GM23338 (cell line): ENCODE measurements at regions not wholly inside any gene's neighbourhood (a gene's known extent, or its start where the extent isn't known, plus 50 kb on each side); places are given as distances from the start of the nearest gene placed in this dataset.

Experiments used
- ATAC-seq: fragments of 200-7000 bp; cut with Tn5 transposase; 3 replicates; pipeline ENCODE4 v1.9.1; 2020
- DNase-seq: peaks from one replicate; pipeline ENCODE4 v3.0.0-alpha.2; 2015; ENCODE audit warnings: low spot score
- H2AFZ ChIP-seq: fragments of 200-600 bp; sonication (generic); 2 replicates; pipeline ENCODE4 v1.8.0; 2016; ENCODE audit warnings: antibody characterized with exemption, mild to moderate bottlenecking, moderate library complexity
- H3F3A ChIP-seq: fragments of 200-600 bp; sonication (generic); replicated peaks from 2 replicates; pipeline ENCODE4 v1.8.0; 2017; ENCODE audit warnings: antibody characterized with exemption, mixed run types, low read depth
- H3K27ac ChIP-seq: fragments of 200-600 bp; sonication (generic); 2 replicates; pipeline ENCODE4 v1.6.1; 2016; ENCODE audit warnings: low read depth
- H3K27me3 ChIP-seq: fragments of 200-600 bp; sonication (generic); 2 replicates; pipeline ENCODE4 v1.8.0; 2016; ENCODE audit warnings: mild to moderate bottlenecking, mixed run types, moderate library complexity; ENCODE audit not compliant: insufficient read depth
- H3K36me3 ChIP-seq: fragments of 200-600 bp; sonication (generic); 2 replicates; pipeline ENCODE4 v1.8.0; 2016; ENCODE audit warnings: mild to moderate bottlenecking; ENCODE audit not compliant: insufficient read depth
- H3K4me1 ChIP-seq: fragments of 200-600 bp; sonication (generic); 2 replicates; pipeline ENCODE4 v1.8.0; 2016; ENCODE audit warnings: mild to moderate bottlenecking, moderate library complexity; ENCODE audit not compliant: insufficient read depth
- H3K4me2 ChIP-seq: fragments of 200-600 bp; sonication (generic); 2 replicates; pipeline ENCODE4 v1.7.1; 2017; ENCODE audit warnings: mixed run types
- H3K4me3 ChIP-seq: fragments of 200-600 bp; sonication (generic); 2 replicates; pipeline ENCODE4 v1.6.1; 2016; ENCODE audit warnings: mixed run types
- H3K79me2 ChIP-seq: fragments of 200-600 bp; sonication (generic); replicated peaks from 2 replicates; pipeline ENCODE4 v1.8.0; 2017; ENCODE audit warnings: mild to moderate bottlenecking; ENCODE audit not compliant: insufficient read depth
- H3K9me2 ChIP-seq: fragments of 200-600 bp; sonication (generic); 2 replicates; pipeline ENCODE4 v1.8.0; 2017; ENCODE audit not compliant: insufficient read depth
- H4K20me1 ChIP-seq: fragments of 200-600 bp; sonication (generic); replicated peaks from 2 replicates; pipeline ENCODE4 v1.8.0; 2017; ENCODE audit warnings: mild to moderate bottlenecking; ENCODE audit not compliant: insufficient read depth
- H3K27ac Mint-ChIP-seq: 2 replicates; pipeline ENCODE4 v1.8.0; 2020; ENCODE audit warnings: inconsistent platforms, mild to moderate bottlenecking, moderate library complexity, mixed read lengths
- H3K27me3 Mint-ChIP-seq: 3 replicates; pipeline ENCODE4 v1.8.0; 2022; ENCODE audit warnings: low read depth, mild to moderate bottlenecking, moderate library complexity, mixed read lengths, inconsistent platforms; ENCODE audit not compliant: insufficient read depth, poor library complexity
- H3K36me3 Mint-ChIP-seq: 3 replicates; pipeline ENCODE4 v1.8.0; 2021; ENCODE audit warnings: low read depth, mild to moderate bottlenecking, inconsistent platforms, moderate library complexity, mixed read lengths
- H3K4me1 Mint-ChIP-seq: 3 replicates; pipeline ENCODE4 v1.8.0; 2020; ENCODE audit warnings: mild to moderate bottlenecking, inconsistent platforms, mixed read lengths
- H3K4me3 Mint-ChIP-seq: 3 replicates; pipeline ENCODE4 v1.8.0; 2021; ENCODE audit warnings: moderate library complexity, mild to moderate bottlenecking, inconsistent platforms, mixed read lengths
- H3K9me3 Mint-ChIP-seq: 3 replicates; pipeline ENCODE4 v1.8.0; 2020; ENCODE audit warnings: moderate library complexity, mild to moderate bottlenecking, inconsistent platforms, mixed read lengths
- CREB1 ChIP-seq: fragments of 250-450 bp; sonication (Bioruptor Pico); IDR thresholded peaks from 2 replicates; pipeline ENCODE4 v1.5.0; 2020; ENCODE audit warnings: low read depth, mild to moderate bottlenecking, moderate library complexity
- ETS1 ChIP-seq: IDR thresholded peaks from 2 replicates; pipeline ENCODE4 v1.6.1; 2016; ENCODE audit warnings: antibody characterized with exemption
- EZH2 ChIP-seq: fragments of 200-600 bp; sonication (generic); IDR thresholded peaks from one replicate; pipeline ENCODE4 v1.8.0; 2017; ENCODE audit warnings: antibody characterized with exemption, mild to moderate bottlenecking, low read depth; ENCODE audit not compliant: unreplicated experiment
- EZH2phosphoT487 ChIP-seq: fragments of 200-600 bp; sonication (generic); IDR thresholded peaks from one replicate; pipeline ENCODE4 v1.8.1; 2018; ENCODE audit warnings: antibody characterized with exemption; ENCODE audit not compliant: unreplicated experiment
- POLR2AphosphoS5 ChIP-seq: IDR thresholded peaks from 2 replicates; pipeline ENCODE4 v1.6.1; 2016; ENCODE audit warnings: antibody characterized with exemption, low read depth
- REST ChIP-seq: IDR thresholded peaks from one replicate; pipeline ENCODE4 v1.6.1; 2018; ENCODE audit warnings: antibody characterized with exemption; ENCODE audit not compliant: unreplicated experiment
- STAT1 ChIP-seq: IDR thresholded peaks from one replicate; pipeline ENCODE4 v1.6.1; 2016; ENCODE audit warnings: antibody characterized with exemption; ENCODE audit not compliant: unreplicated experiment
- ZNF114 ChIP-seq: fragments of 250-450 bp; sonication (Bioruptor Pico); IDR thresholded peaks from 2 replicates; pipeline ENCODE4 v1.5.0; 2020; ENCODE audit warnings: mild to moderate bottlenecking, moderate library complexity
- ZNF331 ChIP-seq: fragments of 250-450 bp; sonication (Bioruptor Pico); IDR thresholded peaks from 2 replicates; pipeline ENCODE4 v1.5.0; 2020; ENCODE audit warnings: low read depth, mild to moderate bottlenecking, moderate library complexity
- TF ChIP-seq, protein P1 (sequence below), 2 experiments: fragments of 200-600 bp in 1 of 2; sonication (generic) in 1 of 2; conservative IDR thresholded peaks; 2 replicates each; pipeline versions ENCODE4 v1.5.1 to v1.6.1; 2016 to 2017; ENCODE audit warnings: antibody characterized with exemption in 2 of 2, low read depth in 2 of 2, mild to moderate bottlenecking in 2 of 2, moderate library complexity in 1 of 2

- TF ChIP-seq REST = no peak
Measured at GRCh38 chr6:164121527-164121926, 707.0 kb downstream of the QKI start (continued).

DNA sequence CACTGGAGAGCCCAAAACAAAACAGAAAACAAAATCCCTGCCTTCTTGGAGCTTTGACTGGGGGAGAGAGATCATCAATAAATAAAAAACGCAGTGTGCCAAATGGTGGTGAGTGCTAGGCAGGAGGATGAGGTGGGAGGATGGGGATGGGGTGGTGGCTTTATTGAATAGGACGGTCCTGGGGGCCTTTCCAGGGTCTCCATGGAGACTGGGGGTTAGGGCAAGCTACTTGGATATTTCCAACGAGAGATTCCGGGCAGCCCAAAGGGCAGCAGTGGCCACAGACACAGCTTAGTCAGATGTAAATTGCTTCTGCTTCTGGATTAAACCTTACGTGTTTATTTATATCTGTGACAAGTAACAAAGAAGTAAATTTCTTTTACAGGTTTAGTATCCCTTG is 700.1 kb downstream of the QKI start:
- no peaks in the 10 kb centered on the region for H4K20me1 ChIP-seq
- ATAC-seq = no peak
- Mint-ChIP-seq H3K4me1 (peaks cover 2% of the 10 kb centered on the region; the same call in 1 of the 3 replicates), H3K9me3 (peaks cover 9% of the 10 kb centered on the region; the same call in 1 of the 3 replicates), H3K27me3 (peaks cover 5% of the 10 kb centered on the region), H3K27ac (no peak overlapping the region), H3K36me3 (no peaks in the 10 kb centered on the region; the same call in 2 of the 3 replicates), H3K4me3 (no peak overlapping the region)
- H2AFZ ChIP-seq = no peak overlapping the region
- no peaks in the 10 kb centered on the region for H3F3A ChIP-seq
- no peaks in the 10 kb centered on the region; the same call in 1 of the 2 replicates for H3K36me3 ChIP-seq
- H3K4me3 ChIP-seq = no peak overlapping the region
- no peak overlapping the region for H3K27ac ChIP-seq
- no peaks in the 10 kb centered on the region for H3K79me2 ChIP-seq
- no peaks in the 10 kb centered on the region for H3K4me1 ChIP-seq
- H3K27me3 ChIP-seq = no peaks in the 10 kb centered on the region
- no peak overlapping the region for H3K4me2 ChIP-seq
- no peak for DNase-seq
- no peaks in the 10 kb centered on the region; the same call in none of the 2 replicates for H3K9me2 ChIP-seq
- TF ChIP-seq CREB1 (CRISPR knock-in tag) (no peak), ETS1 (no peak), ZNF114 (CRISPR knock-in tag) (no peak), REST (no peak), EZH2phosphoT487 (no peak), ZNF331 (CRISPR knock-in tag) (no peak), POLR2AphosphoS5 (no peak), STAT1 (no peak), EZH2 (no peak)
- TF ChIP-seq, protein P1, sequence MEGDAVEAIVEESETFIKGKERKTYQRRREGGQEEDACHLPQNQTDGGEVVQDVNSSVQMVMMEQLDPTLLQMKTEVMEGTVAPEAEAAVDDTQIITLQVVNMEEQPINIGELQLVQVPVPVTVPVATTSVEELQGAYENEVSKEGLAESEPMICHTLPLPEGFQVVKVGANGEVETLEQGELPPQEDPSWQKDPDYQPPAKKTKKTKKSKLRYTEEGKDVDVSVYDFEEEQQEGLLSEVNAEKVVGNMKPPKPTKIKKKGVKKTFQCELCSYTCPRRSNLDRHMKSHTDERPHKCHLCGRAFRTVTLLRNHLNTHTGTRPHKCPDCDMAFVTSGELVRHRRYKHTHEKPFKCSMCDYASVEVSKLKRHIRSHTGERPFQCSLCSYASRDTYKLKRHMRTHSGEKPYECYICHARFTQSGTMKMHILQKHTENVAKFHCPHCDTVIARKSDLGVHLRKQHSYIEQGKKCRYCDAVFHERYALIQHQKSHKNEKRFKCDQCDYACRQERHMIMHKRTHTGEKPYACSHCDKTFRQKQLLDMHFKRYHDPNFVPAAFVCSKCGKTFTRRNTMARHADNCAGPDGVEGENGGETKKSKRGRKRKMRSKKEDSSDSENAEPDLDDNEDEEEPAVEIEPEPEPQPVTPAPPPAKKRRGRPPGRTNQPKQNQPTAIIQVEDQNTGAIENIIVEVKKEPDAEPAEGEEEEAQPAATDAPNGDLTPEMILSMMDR (conservative IDR thresholded peaks at IDR 0.05; ENCODE audit: low read depth in 2 of 2) = no peak
